ENCODE measurements at regions not wholly inside any gene's neighbourhood (a gene's known extent, or its start where the extent isn't known, plus 50 kb on each side); places are given as distances from the start of the nearest gene placed in this dataset.

GRCh38 chr2:78439122-78439521 lies 586.4 kb upstream of the REG3G start:
- no peak for DNase-seq
- WGBS, 2 experiments (ENCODE audit: insufficient coverage in 1 of 2, insufficient read length in 1 of 2): 0 to 44% methylated on average over 1 to 2 of the region's 2 CpGs
- no peaks in the 10 kb centered on the region for H3K4me1 Mint-ChIP-seq
- no peaks in the 10 kb centered on the region for H3K36me3 ChIP-seq (ENCODE audit: control insufficient read depth, insufficient read depth, low read length)
- no peak overlapping the region for H3K27ac ChIP-seq (ENCODE audit: low read depth, low read length)
- H3K27me3 Mint-ChIP-seq (ENCODE audit: insufficient read depth): no peaks in the 10 kb centered on the region
- no peaks in the 10 kb centered on the region for H3K4me1 ChIP-seq (ENCODE audit: control insufficient read depth, insufficient read depth, low read length)
- H3K9ac ChIP-seq (ENCODE audit: extremely low read depth, low read length, poor library complexity, severe bottlenecking): no peak overlapping the region
- TF ChIP-seq, protein P1, sequence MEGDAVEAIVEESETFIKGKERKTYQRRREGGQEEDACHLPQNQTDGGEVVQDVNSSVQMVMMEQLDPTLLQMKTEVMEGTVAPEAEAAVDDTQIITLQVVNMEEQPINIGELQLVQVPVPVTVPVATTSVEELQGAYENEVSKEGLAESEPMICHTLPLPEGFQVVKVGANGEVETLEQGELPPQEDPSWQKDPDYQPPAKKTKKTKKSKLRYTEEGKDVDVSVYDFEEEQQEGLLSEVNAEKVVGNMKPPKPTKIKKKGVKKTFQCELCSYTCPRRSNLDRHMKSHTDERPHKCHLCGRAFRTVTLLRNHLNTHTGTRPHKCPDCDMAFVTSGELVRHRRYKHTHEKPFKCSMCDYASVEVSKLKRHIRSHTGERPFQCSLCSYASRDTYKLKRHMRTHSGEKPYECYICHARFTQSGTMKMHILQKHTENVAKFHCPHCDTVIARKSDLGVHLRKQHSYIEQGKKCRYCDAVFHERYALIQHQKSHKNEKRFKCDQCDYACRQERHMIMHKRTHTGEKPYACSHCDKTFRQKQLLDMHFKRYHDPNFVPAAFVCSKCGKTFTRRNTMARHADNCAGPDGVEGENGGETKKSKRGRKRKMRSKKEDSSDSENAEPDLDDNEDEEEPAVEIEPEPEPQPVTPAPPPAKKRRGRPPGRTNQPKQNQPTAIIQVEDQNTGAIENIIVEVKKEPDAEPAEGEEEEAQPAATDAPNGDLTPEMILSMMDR (conservative IDR thresholded peaks at IDR 0.05): no peak
- no peaks in the 10 kb centered on the region for H3K27me3 ChIP-seq (ENCODE audit: control insufficient read depth, insufficient read depth, low read length, poor library complexity, severe bottlenecking)
- no peak overlapping the region for H3K4me3 ChIP-seq (ENCODE audit: low read length)
- no peak overlapping the region for H3K4me3 Mint-ChIP-seq
- H3K9me3 Mint-ChIP-seq: no peaks in the 10 kb centered on the region
- no peaks in the 10 kb centered on the region for H3K9me3 ChIP-seq (ENCODE audit: control insufficient read depth, low read length)
- H3K36me3 Mint-ChIP-seq (ENCODE audit: low read depth): no peaks in the 10 kb centered on the region
- H3K27ac Mint-ChIP-seq: no peak overlapping the region

DNA sequence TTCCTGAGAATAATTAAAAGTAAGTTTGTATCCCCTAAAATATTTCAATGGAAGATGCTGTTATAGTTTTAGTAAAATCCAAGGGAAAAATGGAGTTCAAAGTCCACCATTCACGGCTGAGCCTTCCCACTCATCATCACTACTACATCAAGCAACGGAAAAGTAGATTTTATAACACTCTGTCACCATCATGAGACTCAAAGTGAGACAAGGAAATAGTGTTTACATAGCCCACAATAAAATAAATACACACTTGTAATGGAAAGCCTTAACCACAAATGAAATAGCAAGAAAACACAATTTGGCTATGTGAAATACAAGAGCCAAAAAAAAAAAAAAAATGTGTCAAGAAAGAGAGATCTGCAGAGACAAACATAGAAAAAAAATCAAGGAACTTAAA lies 569.9 kb upstream of the REG3G start:
- no peak overlapping the region for H3K4me3 ChIP-seq (ENCODE audit: low read length)
- no peaks in the 10 kb centered on the region for H3K27me3 Mint-ChIP-seq (ENCODE audit: insufficient read depth)

DNA sequence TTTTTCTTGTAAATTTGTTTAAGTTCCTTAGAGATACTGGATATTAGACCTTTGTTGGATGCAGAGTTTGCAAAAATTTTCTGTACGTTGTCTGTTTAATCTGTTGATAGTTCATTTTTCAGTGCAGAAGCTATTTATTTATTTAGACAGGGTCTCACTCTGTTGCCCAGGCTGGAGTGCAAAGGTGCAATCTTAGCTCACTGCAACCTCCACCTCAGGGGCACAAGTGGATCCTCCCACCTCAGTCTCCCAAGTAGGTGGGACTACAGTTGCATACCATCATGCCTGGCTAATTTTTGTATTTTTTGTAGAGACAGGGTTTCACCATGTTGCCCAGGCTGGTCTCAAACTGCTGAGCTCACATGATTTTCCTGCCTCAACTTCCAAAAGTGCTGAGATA lies 568.2 kb upstream of the REG3G start:
- TF ChIP-seq, protein P1 (conservative IDR thresholded peaks at IDR 0.05): no peak
- Mint-ChIP-seq H3K4me1 (peaks cover 10% of the 10 kb centered on the region), H3K4me3 (no peak overlapping the region), H3K9me3 (no peaks in the 10 kb centered on the region), H3K27me3 (ENCODE audit: insufficient read depth) (no peaks in the 10 kb centered on the region), H3K36me3 (ENCODE audit: low read depth) (no peaks in the 10 kb centered on the region), H3K27ac (no peak overlapping the region)
- WGBS, 2 experiments (ENCODE audit: insufficient coverage in 1 of 2, insufficient read length in 1 of 2): 96 to 100% methylated on average over 1 of the region's 1 CpG
- Histone ChIP-seq H3K9ac (ENCODE audit: extremely low read depth, low read length, poor library complexity, severe bottlenecking) (no peak overlapping the region), H3K27me3 (ENCODE audit: control insufficient read depth, insufficient read depth, low read length, poor library complexity, severe bottlenecking) (no peaks in the 10 kb centered on the region), H3K36me3 (ENCODE audit: control insufficient read depth, insufficient read depth, low read length) (no peaks in the 10 kb centered on the region), H3K27ac (ENCODE audit: low read depth, low read length) (no peak overlapping the region), H3K4me1 (ENCODE audit: control insufficient read depth, insufficient read depth, low read length) (no peaks in the 10 kb centered on the region), H3K4me3 (ENCODE audit: low read length) (no peak overlapping the region), H3K9me3 (ENCODE audit: control insufficient read depth, low read length) (no peaks in the 10 kb centered on the region)
- DNase-seq: no peak

More for the DNA sequence above, 569.9 kb upstream of the REG3G start:
- Histone ChIP-seq H3K9me3 (ENCODE audit: control insufficient read depth, low read length) (no peaks in the 10 kb centered on the region), H3K27me3 (ENCODE audit: control insufficient read depth, insufficient read depth, low read length, poor library complexity, severe bottlenecking) (no peaks in the 10 kb centered on the region), H3K27ac (ENCODE audit: low read depth, low read length) (no peak overlapping the region), H3K36me3 (ENCODE audit: control insufficient read depth, insufficient read depth, low read length) (no peaks in the 10 kb centered on the region), H3K9ac (ENCODE audit: extremely low read depth, low read length, poor library complexity, severe bottlenecking) (no peak overlapping the region), H3K4me1 (ENCODE audit: control insufficient read depth, insufficient read depth, low read length) (no peaks in the 10 kb centered on the region)
- Mint-ChIP-seq H3K4me3 (no peak overlapping the region), H3K9me3 (no peaks in the 10 kb centered on the region), H3K4me1 (peaks cover 10% of the 10 kb centered on the region), H3K36me3 (ENCODE audit: low read depth) (no peaks in the 10 kb centered on the region), H3K27ac (no peak overlapping the region)
- WGBS, 2 experiments (ENCODE audit: insufficient coverage in 1 of 2, insufficient read length in 1 of 2): 90% methylated on average over 2 of the region's 2 CpGs; no CpG with 5 or more reads in 1 of the 2 experiments
- DNase-seq: no peak
- TF ChIP-seq, protein P1 (conservative IDR thresholded peaks at IDR 0.05): no peak
